GM13976 (cell line): ENCODE measurements at regions not wholly inside any gene's neighbourhood (a gene's known extent, or its start where the extent isn't known, plus 50 kb on each side); places are given as distances from the start of the nearest gene placed in this dataset.

ENCODE experiments used
- DNase-seq: peaks from one replicate; pipeline ENCODE4 v3.0.0; 2012; ENCODE audit warnings: low spot score
- in situ Hi-C: fragments of 300-500 bp; cut with MboI; formaldehyde crosslinking; loops from one replicate; pipeline ENCODE4 v1.12.0; 2022; ENCODE audit warnings: low sequenced_read_pairs, mixed read lengths, inconsistent platforms; ENCODE audit not compliant: unreplicated experiment
- TF ChIP-seq, protein P1 (sequence below): IDR thresholded peaks from 2 replicates; pipeline ENCODE4 v1.5.1; 2012; ENCODE audit warnings: borderline replicate concordance, mild to moderate bottlenecking; ENCODE audit not compliant: insufficient read depth; ENCODE audit errors: extremely low read depth, missing control alignments, control extremely low read depth

DNA sequence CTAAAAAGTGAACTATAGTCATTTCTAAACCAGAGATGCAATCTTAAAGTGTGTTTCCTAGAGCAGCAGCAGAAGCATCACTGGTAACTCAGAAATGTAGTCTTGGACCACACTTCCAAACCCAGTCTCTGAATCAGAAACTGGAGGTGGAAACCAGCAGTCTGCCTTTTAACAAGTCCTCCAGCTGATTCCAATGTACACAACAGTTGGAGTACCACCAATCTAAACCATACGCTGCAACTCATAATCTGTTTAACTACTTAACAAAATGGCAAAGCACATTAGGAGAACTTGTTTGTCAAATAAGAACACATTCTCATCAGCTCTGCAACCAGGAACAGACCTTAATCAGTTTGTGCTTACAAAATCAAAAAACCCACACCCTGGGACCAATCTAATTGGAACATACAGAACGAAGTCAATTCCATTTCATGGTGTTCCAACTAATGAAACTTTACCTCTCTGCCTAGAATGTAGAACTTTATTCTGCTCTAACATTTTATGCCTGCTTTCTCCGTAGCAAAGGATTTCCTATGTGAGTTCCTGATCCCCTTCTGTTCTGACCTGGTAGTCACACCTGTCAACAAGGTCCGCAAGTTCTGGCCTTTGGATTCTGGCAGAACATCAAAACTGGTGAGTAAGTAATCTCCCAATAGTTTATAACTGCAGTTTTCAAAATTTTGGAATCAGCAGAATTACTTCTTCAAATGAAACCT lies 390.4 kb downstream of the HTR1B start:
- in situ Hi-C loops = no loop called here

GRCh38 chr6:77063494-77063893 lies 399.8 kb downstream of the HTR1B start:
- TF ChIP-seq, protein P1, sequence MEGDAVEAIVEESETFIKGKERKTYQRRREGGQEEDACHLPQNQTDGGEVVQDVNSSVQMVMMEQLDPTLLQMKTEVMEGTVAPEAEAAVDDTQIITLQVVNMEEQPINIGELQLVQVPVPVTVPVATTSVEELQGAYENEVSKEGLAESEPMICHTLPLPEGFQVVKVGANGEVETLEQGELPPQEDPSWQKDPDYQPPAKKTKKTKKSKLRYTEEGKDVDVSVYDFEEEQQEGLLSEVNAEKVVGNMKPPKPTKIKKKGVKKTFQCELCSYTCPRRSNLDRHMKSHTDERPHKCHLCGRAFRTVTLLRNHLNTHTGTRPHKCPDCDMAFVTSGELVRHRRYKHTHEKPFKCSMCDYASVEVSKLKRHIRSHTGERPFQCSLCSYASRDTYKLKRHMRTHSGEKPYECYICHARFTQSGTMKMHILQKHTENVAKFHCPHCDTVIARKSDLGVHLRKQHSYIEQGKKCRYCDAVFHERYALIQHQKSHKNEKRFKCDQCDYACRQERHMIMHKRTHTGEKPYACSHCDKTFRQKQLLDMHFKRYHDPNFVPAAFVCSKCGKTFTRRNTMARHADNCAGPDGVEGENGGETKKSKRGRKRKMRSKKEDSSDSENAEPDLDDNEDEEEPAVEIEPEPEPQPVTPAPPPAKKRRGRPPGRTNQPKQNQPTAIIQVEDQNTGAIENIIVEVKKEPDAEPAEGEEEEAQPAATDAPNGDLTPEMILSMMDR = no peak
- in situ Hi-C loops = no loop called here
- no peak for DNase-seq

More for the DNA sequence above, 390.4 kb downstream of the HTR1B start:
- no peak for DNase-seq
- TF ChIP-seq, protein P1 = no peak

DNA sequence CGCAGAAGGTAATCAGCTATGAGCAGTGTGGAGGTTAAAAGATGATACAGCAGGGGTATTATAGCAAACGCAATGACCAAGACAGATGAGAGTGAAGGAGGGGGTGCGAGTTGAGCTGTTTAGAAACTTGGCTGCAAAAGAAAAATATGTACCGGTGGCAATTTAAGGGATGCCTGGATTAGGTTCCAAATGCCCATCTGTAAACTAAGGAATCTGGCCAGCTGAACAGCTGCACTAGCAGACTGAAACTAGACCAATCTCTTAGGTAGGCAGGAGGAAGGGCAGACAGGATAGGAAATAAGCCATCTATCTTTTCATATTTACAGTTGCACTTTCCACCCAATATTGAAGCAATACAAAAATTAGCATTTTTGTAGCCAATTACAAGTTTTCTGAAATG lies 407.6 kb downstream of the HTR1B start:
- TF ChIP-seq, protein P1 = no peak
- in situ Hi-C loops = no loop called here
- DNase-seq = no peak

- in situ Hi-C loops = no loop called here
- TF ChIP-seq, protein P1 = no peak
- DNase-seq = no peak
Observed at GRCh38 chr6:77040568-77041195, 422.6 kb downstream of the HTR1B start.

DNA sequence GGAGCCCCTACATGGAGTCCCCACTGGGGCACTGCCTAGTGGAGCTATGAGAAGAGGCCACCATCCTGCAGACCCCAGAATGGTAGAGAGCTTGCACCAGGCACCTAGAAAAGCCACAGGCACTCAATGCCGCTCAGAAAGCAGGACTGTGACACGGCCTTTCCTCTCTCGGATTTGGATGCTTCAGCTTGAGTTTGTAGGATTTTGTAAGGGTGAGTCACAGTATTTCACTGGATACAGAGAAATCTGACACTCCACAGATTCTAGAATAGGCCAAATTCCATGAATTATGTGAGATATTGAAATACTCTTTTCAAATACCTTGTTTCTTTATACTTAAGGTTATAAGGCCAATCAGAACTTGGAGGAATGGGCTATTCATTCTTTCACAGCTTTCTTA lies 424.5 kb downstream of the HTR1B start:
- TF ChIP-seq, protein P1 = no peak
- in situ Hi-C loops = no loop called here
- no peak for DNase-seq

DNA sequence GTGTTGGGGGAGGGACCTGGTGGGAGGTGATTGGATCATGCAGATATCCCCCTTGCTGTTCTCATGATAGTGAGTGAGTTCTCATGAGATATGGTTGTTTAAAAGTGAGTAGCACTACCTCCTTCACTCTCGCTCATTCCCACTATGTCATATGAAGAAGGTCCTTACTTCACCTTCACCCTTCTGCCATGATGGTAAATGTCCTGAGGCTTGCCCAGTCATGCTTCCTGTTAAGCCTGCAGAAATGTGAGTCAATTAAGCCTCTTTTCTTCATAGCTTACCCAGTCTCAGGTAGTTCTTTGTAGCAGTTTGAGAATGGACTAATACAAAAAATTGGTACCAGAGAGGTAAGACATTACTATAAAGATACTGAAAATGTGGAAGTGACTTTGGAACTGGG lies 425.9 kb downstream of the HTR1B start:
- TF ChIP-seq, protein P1 = no peak
- in situ Hi-C loops = no loop called here
- no peak for DNase-seq

- in situ Hi-C loops = no loop called here
- TF ChIP-seq, protein P1 = no peak
- no peak for DNase-seq
Observed at GRCh38 chr6:77036400-77036799, 426.9 kb downstream of the HTR1B start.
